ENCODE measurements at regions not wholly inside any gene's neighbourhood (a gene's known extent, or its start where the extent isn't known, plus 50 kb on each side); places are given as distances from the start of the nearest gene placed in this dataset.

DNA sequence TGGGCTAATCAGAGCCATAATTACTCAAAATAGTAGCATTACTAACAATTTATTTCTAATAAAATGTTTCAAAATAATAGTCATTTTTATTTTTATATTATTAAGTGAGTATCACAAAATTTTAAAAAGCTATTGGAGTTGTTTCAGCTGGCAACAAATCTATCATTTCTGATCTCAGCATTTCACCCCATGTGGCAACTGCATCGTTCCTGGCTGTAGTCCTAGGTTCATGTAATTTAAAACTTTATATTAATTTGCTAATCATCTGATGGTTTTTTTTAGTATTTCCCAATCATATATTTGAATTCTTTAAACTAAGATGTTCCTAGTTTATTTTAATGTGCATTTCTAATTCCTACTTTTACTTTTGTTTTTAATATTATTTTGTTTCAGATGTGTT is 293.0 kb upstream of the AKR1E2 start:
- H2AFZ ChIP-seq (ENCODE audit: low read length): no peak overlapping the region
- H3K79me2 ChIP-seq (ENCODE audit: insufficient read depth, low read length): no peaks in the 10 kb centered on the region
- no peak overlapping the region for H2BK120ac ChIP-seq (ENCODE audit: low read depth, low read length, poor library complexity, severe bottlenecking)
- H3K9ac ChIP-seq (ENCODE audit: extremely low read depth, insufficient read length, low read length): no peak overlapping the region
- no peaks in the 10 kb centered on the region for H3K9me3 ChIP-seq (ENCODE audit: control insufficient read depth, low read depth, low read length)
- no peak overlapping the region for H3K4ac ChIP-seq (ENCODE audit: low read depth, low read length)
- H3K4me3 Mint-ChIP-seq: no peak overlapping the region
- H3K27me3 ChIP-seq (ENCODE audit: insufficient read depth, low read length): no peaks in the 10 kb centered on the region
- H3K27me3 Mint-ChIP-seq (ENCODE audit: low read depth): no peaks in the 10 kb centered on the region
- H4K20me1 ChIP-seq (ENCODE audit: control insufficient read depth, insufficient read depth, insufficient read length): no peaks in the 10 kb centered on the region
- no peak overlapping the region for H3K14ac ChIP-seq (ENCODE audit: insufficient read depth, low read length)
- H3K36me3 Mint-ChIP-seq (ENCODE audit: insufficient read depth in 1 of 3, low read depth in 3 of 3): no peaks in the 10 kb centered on the region; a peak in 1 of 7 replicates
- no peak overlapping the region for H2BK20ac ChIP-seq (ENCODE audit: low read depth, low read length, poor library complexity, severe bottlenecking)
- peaks cover 3 to 7% of the 10 kb centered on the region in 2 experiments; a peak in 3 of 5 replicates for H3K9me3 Mint-ChIP-seq
- H3K4me1 ChIP-seq (ENCODE audit: insufficient read depth, low read length): no peaks in the 10 kb centered on the region
- TF ChIP-seq CTCF (conservative IDR thresholded peaks at IDR 0.05): no peak
- no peak overlapping the region for H2BK12ac ChIP-seq (ENCODE audit: insufficient read length, low read depth, low read length)
- no peak overlapping the region for H3T11ph ChIP-seq (ENCODE audit: low read length)
- no peak overlapping the region for H2AK5ac ChIP-seq (ENCODE audit: insufficient read length, low read length)
- no peak overlapping the region for H4K91ac ChIP-seq (ENCODE audit: insufficient read length, low read depth, low read length)
- no peak for DNase-seq
- H3K27ac ChIP-seq (ENCODE audit: insufficient read length, low read depth, low read length): no peak overlapping the region
- no peak overlapping the region for H3K27ac Mint-ChIP-seq
- H3K56ac ChIP-seq (ENCODE audit: insufficient read length, low read depth, low read length): no peak overlapping the region
- no peak overlapping the region for H4K5ac ChIP-seq (ENCODE audit: insufficient read length, low read depth, low read length)
- H3K4me2 ChIP-seq (ENCODE audit: insufficient read depth, insufficient read length, low read length): no peak overlapping the region
- no peaks in the 10 kb centered on the region for H3K79me1 ChIP-seq (ENCODE audit: insufficient read depth, low read depth, low read length, poor library complexity, severe bottlenecking)
- H3K4me1 Mint-ChIP-seq: no peaks in the 10 kb centered on the region
- H3K18ac ChIP-seq (ENCODE audit: insufficient read length, low read depth, low read length): no peak overlapping the region
- no peak overlapping the region for H2BK15ac ChIP-seq (ENCODE audit: low read depth, low read length)
- no peak overlapping the region for H2BK5ac ChIP-seq (ENCODE audit: insufficient read length, low read length)
- H3K23ac ChIP-seq (ENCODE audit: insufficient read length, low read depth, low read length): no peak overlapping the region
- H4K8ac ChIP-seq (replicated peaks; ENCODE audit: insufficient read length, low read depth, low read length): no peak overlapping the region
- WGBS (ENCODE audit: extremely low coverage, insufficient read length, low lambda C conversion rate): no CpG with 5 or more reads among the region's 1 CpG
- H3K23me2 ChIP-seq (ENCODE audit: insufficient read length, low read depth, low read length, poor library complexity, severe bottlenecking): no peaks in the 10 kb centered on the region
